WERI-Rb-1 (cell line): ENCODE measurements at regions not wholly inside any gene's neighbourhood (a gene's known extent, or its start where the extent isn't known, plus 50 kb on each side); places are given as distances from the start of the nearest gene placed in this dataset.

Experiments
- DNase-seq: peaks from one replicate; pipeline ENCODE4 v3.0.0-alpha.2; 2020
- H3K27ac ChIP-seq: fragments of 250-450 bp; sonication (Bioruptor Pico); 2 replicates; pipeline ENCODE4 v1.5.1; 2020; ENCODE audit warnings: mild to moderate bottlenecking, moderate library complexity
- H3K27me3 ChIP-seq: fragments of 250-450 bp; sonication (Bioruptor Pico); 2 replicates; pipeline ENCODE4 v1.5.1; 2021; ENCODE audit warnings: mild to moderate bottlenecking, low read depth, moderate library complexity; ENCODE audit not compliant: insufficient read depth, severe bottlenecking
- H3K36me3 ChIP-seq: fragments of 250-450 bp; sonication (Bioruptor Pico); 2 replicates; pipeline ENCODE4 v1.5.1; 2020; ENCODE audit warnings: mild to moderate bottlenecking, moderate library complexity
- H3K4me3 ChIP-seq: 2 replicates; pipeline ENCODE4 v1.5.1; 2011; ENCODE audit warnings: low read depth, mild to moderate bottlenecking, control low read depth, low read length
- H3K9me3 ChIP-seq: fragments of 250-450 bp; sonication (Bioruptor Pico); 2 replicates; pipeline ENCODE4 v1.5.1; 2021; ENCODE audit warnings: mild to moderate bottlenecking, moderate library complexity; ENCODE audit not compliant: severe bottlenecking
- TF ChIP-seq, protein P1 (sequence below): IDR thresholded peaks from 2 replicates; pipeline ENCODE4 v1.5.1; 2011; ENCODE audit warnings: low read depth, mild to moderate bottlenecking, control low read depth, inconsistent platforms, low read length

DNA sequence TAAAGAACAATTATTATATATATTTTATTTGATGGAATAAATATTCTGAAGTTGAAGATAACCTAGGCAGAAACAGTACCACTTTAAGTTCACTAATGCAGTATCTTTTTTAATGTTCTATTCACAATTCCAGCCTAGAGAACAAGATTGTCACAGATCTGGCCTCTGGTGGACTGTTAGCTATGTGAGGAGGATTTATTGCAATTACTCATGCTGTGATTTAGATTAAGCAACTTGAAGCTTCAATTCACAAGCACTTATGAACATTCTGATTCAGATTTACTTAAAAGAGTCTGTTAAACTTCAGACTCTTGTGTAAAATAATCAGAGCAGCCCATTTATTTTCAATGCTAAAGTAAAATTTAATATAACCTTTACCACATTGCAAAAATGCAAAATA lies 1489.8 kb downstream of the STIM2 start:
- DNase-seq = no peak
- H3K4me3 ChIP-seq = no peak overlapping the region
- no peaks in the 10 kb centered on the region for H3K27me3 ChIP-seq
- no peaks in the 10 kb centered on the region for H3K9me3 ChIP-seq
- H3K36me3 ChIP-seq = no peaks in the 10 kb centered on the region
- TF ChIP-seq, protein P1, sequence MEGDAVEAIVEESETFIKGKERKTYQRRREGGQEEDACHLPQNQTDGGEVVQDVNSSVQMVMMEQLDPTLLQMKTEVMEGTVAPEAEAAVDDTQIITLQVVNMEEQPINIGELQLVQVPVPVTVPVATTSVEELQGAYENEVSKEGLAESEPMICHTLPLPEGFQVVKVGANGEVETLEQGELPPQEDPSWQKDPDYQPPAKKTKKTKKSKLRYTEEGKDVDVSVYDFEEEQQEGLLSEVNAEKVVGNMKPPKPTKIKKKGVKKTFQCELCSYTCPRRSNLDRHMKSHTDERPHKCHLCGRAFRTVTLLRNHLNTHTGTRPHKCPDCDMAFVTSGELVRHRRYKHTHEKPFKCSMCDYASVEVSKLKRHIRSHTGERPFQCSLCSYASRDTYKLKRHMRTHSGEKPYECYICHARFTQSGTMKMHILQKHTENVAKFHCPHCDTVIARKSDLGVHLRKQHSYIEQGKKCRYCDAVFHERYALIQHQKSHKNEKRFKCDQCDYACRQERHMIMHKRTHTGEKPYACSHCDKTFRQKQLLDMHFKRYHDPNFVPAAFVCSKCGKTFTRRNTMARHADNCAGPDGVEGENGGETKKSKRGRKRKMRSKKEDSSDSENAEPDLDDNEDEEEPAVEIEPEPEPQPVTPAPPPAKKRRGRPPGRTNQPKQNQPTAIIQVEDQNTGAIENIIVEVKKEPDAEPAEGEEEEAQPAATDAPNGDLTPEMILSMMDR = no peak
- no peak overlapping the region for H3K27ac ChIP-seq

- no peak for DNase-seq
- Histone ChIP-seq H3K9me3 (no peaks in the 10 kb centered on the region), H3K27me3 (no peaks in the 10 kb centered on the region), H3K36me3 (no peaks in the 10 kb centered on the region), H3K27ac (no peak overlapping the region), H3K4me3 (no peak overlapping the region)
- TF ChIP-seq, protein P1 = no peak
Measured at GRCh38 chr4:28351102-28351501, 1490.5 kb downstream of the STIM2 start.

GRCh38 chr4:28351826-28352225 lies 1491.2 kb downstream of the STIM2 start:
- Histone ChIP-seq H3K27ac (no peak overlapping the region; the same call in 1 of the 2 replicates), H3K36me3 (no peaks in the 10 kb centered on the region), H3K9me3 (no peaks in the 10 kb centered on the region), H3K4me3 (no peak overlapping the region), H3K27me3 (no peaks in the 10 kb centered on the region)
- no peak for DNase-seq
- TF ChIP-seq, protein P1 = no peak

- peak overlapping the region; percentile 74 for H3K27ac ChIP-seq
- TF ChIP-seq, protein P1 = no peak
- no peak overlapping the region for H3K4me3 ChIP-seq
Measured at GRCh38 chr4:28354880-28355656, 1494.4 kb downstream of the STIM2 start.

GRCh38 chr4:28357990-28358389 lies 1497.3 kb downstream of the STIM2 start:
- Histone ChIP-seq H3K27ac (no peak overlapping the region), H3K36me3 (no peaks in the 10 kb centered on the region), H3K9me3 (no peaks in the 10 kb centered on the region), H3K27me3 (no peaks in the 10 kb centered on the region), H3K4me3 (no peak overlapping the region)
- TF ChIP-seq, protein P1 = peak; percentile 83
- DNase-seq = peak; percentile 63

More at GRCh38 chr4:28354880-28355656, 1494.4 kb downstream of the STIM2 start:
- peak; percentile 40 for DNase-seq
- H3K9me3 ChIP-seq = no peaks in the 10 kb centered on the region
- no peaks in the 10 kb centered on the region for H3K36me3 ChIP-seq
- H3K27me3 ChIP-seq = no peaks in the 10 kb centered on the region

GRCh38 chr4:28358606-28359005 lies 1498.0 kb downstream of the STIM2 start:
- DNase-seq = no peak
- no peak overlapping the region for H3K4me3 ChIP-seq
- TF ChIP-seq, protein P1 = no peak

More at GRCh38 chr4:28358606-28359005, 1498.0 kb downstream of the STIM2 start:
- Histone ChIP-seq H3K27ac (no peak overlapping the region), H3K9me3 (no peaks in the 10 kb centered on the region), H3K27me3 (no peaks in the 10 kb centered on the region), H3K36me3 (no peaks in the 10 kb centered on the region)
